ENCODE measurements at regions not wholly inside any gene's neighbourhood (a gene's known extent, or its start where the extent isn't known, plus 50 kb on each side); places are given as distances from the start of the nearest gene placed in this dataset.
"Not testable (repeated sequence)": the region's sequence is repeated elsewhere in the genome, so short reads cannot be mapped to it uniquely, and the experiment has no call there.

DNA sequence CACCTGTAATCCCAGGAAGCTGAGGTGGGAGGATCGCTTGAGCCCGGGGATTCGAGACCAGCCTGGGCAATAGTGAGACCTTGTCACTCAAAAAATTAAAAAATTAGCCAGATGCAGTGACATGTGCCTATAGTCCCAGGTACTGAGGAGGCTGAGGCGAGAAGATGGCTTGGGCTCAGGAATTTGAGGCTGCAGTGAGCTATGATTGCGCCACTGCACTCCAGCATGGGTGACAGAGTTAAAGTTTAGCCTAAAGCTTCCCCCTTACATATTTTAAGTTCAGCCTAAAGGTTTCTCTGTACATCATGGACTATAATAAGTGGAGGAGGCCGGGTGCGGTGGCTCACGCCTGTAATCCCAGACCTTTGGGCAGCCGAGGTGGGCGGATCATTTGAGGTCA is 70.1 kb downstream of the SPRING1 start:
- no peak overlapping the region for H3K27ac ChIP-seq (ENCODE audit: low read depth in 2 of 2, low read length in 1 of 2)
- peaks cover 0 to 1% of the 10 kb centered on the region in 2 donors for H3K4me1 ChIP-seq (ENCODE audit: control insufficient read depth in 2 of 2, insufficient read depth in 2 of 2, low read length in 1 of 2)
- no peaks in the 10 kb centered on the region for H3K36me3 ChIP-seq (ENCODE audit: control insufficient read depth in 2 of 2, insufficient read depth in 2 of 2, low read length in 1 of 2)
- 95 to 97% methylated on average over 10 of the region's 10 CpGs for WGBS, 2 donors
- H3K27me3 ChIP-seq (ENCODE audit: control insufficient read depth in 1 of 2, insufficient read depth in 2 of 2, low read length in 2 of 2): no peaks in the 10 kb centered on the region
- H3K4me3 ChIP-seq (ENCODE audit: low read depth in 1 of 2, low read length in 2 of 2): no peak overlapping the region
- H3K9me3 ChIP-seq (ENCODE audit: control insufficient read depth in 2 of 2, insufficient read depth in 1 of 2, low read depth in 1 of 2, low read length in 1 of 2): no peaks in the 10 kb centered on the region

DNA sequence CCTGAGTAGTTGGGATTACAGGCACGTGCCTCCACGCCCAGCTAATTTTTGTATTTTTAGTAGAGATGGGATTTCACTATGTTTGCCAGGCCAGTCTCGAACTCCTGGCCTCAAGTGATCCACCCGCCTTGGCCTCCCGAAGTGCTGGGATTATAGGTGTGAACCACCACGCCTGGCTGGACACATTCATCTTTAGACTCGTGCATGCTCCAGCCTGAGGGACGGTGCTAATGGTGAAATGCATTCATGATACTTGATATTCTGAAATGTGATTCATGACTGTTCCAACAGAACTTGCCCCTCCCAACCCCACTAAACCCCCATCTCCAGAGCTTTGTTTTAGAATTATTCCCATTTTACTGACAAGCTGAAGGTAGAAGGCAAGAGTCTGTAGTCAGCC is 71.0 kb downstream of the SPRING1 start:
- H3K9me3 ChIP-seq (ENCODE audit: control insufficient read depth in 2 of 2, insufficient read depth in 1 of 2, low read depth in 1 of 2, low read length in 1 of 2); H3K4me1 ChIP-seq (ENCODE audit: control insufficient read depth in 2 of 2, insufficient read depth in 2 of 2, low read length in 1 of 2); H3K27ac ChIP-seq (ENCODE audit: low read depth in 2 of 2, low read length in 1 of 2); H3K36me3 ChIP-seq (ENCODE audit: control insufficient read depth in 2 of 2, insufficient read depth in 2 of 2, low read length in 1 of 2); H3K27me3 ChIP-seq (ENCODE audit: control insufficient read depth in 1 of 2, insufficient read depth in 2 of 2, low read length in 2 of 2); H3K4me3 ChIP-seq (ENCODE audit: low read depth in 1 of 2, low read length in 2 of 2): not testable (repeated sequence)
- 79 to 81% methylated on average over 8 of the region's 8 CpGs for WGBS, 2 donors

DNA sequence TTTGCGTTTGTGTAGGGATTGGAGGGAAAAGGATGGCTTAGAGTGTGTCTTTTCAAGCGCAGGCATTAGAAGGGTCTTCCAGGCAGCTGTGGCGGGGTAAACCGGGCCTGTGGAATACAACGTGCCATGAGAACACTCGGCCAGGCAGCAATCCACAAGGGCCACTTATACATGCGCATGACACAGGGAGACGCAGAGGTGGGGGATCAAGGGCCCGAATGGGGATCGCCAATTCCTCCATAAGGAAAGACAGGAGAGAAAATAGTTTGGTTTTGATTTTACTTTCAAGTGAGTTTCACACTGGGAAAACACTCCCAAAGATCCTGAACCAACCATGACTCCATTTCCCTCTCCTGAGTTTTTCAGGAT is 71.6 kb downstream of the SPRING1 start:
- 78 to 96% methylated on average over 10 of the region's 10 CpGs for WGBS, 2 donors
- Histone ChIP-seq H3K36me3 (ENCODE audit: control insufficient read depth in 2 of 2, insufficient read depth in 2 of 2, low read length in 1 of 2) (no peaks in the 10 kb centered on the region), H3K27ac (ENCODE audit: low read depth in 2 of 2, low read length in 1 of 2) (no peak overlapping the region)

DNA sequence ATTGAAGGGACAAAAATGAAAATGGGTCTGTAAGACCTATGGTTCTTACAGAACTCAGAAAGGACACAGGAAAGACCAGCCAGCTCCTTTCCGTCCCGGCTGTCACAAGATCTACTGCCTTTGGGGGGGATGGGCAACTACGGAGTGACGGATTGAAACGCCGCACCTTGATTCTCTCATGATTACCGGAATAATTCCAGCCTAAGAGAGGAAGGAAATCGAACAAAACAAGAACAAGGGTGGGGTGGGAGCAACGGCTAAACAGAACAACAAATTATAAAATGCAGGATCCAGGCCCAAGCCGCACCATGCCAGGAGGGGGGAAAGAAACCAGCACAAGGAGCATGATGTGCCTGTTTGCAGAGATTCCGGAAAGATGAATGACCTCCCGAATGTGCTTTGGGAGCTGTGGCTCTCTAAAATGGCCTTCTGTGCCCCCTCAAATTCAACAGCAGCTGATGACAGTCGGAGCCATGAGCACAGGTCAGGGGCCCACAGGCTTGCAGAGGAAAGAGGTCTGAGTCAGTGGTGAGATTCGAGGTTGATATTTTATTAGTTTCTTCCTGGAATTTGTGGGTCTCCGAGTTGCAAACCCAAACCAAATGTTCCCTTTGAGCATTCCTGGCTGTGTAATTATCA is 72.1 kb downstream of the SPRING1 start:
- Histone ChIP-seq H3K27ac (ENCODE audit: low read depth in 2 of 2, low read length in 1 of 2) (no peak overlapping the region), H3K4me1 (ENCODE audit: control insufficient read depth in 2 of 2, insufficient read depth in 2 of 2, low read length in 1 of 2) (peaks cover 0 to 5% of the 10 kb centered on the region in 2 donors), H3K4me3 (ENCODE audit: low read depth in 1 of 2, low read length in 2 of 2) (no peak overlapping the region), H3K36me3 (ENCODE audit: control insufficient read depth in 2 of 2, insufficient read depth in 2 of 2, low read length in 1 of 2) (no peaks in the 10 kb centered on the region), H3K9me3 (ENCODE audit: control insufficient read depth in 2 of 2, insufficient read depth in 1 of 2, low read depth in 1 of 2, low read length in 1 of 2) (no peaks in the 10 kb centered on the region), H3K27me3 (ENCODE audit: control insufficient read depth in 1 of 2, insufficient read depth in 2 of 2, low read length in 2 of 2) (no peaks in the 10 kb centered on the region)
- 78 to 79% methylated on average over 15 of the region's 15 CpGs for WGBS, 2 donors

More for the DNA sequence above, 71.6 kb downstream of the SPRING1 start:
- Histone ChIP-seq H3K27me3 (ENCODE audit: control insufficient read depth in 1 of 2, insufficient read depth in 2 of 2, low read length in 2 of 2) (no peaks in the 10 kb centered on the region), H3K9me3 (ENCODE audit: control insufficient read depth in 2 of 2, insufficient read depth in 1 of 2, low read depth in 1 of 2, low read length in 1 of 2) (no peaks in the 10 kb centered on the region), H3K4me1 (ENCODE audit: control insufficient read depth in 2 of 2, insufficient read depth in 2 of 2, low read length in 1 of 2) (peaks cover 0 to 5% of the 10 kb centered on the region in 2 donors), H3K4me3 (ENCODE audit: low read depth in 1 of 2, low read length in 2 of 2) (no peak overlapping the region)

DNA sequence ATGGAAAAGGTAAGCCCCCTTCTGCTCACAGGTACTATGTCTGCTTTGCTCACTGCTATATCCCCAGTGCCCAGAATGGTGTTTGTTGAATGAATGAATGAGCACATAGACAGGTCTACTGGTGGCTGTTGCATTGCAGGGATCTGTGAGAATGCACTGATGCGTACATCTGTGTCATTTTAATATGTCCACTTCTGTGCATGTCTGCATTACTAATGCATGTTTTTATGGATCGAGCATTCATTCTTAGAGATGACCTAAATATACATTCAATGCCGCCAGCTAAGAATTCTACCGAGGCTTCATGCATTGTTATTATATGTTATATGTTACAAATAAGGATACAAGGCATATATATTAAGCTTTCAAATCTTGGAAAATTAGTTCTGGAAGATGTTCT is 73.8 kb downstream of the SPRING1 start:
- Histone ChIP-seq H3K36me3 (ENCODE audit: control insufficient read depth in 2 of 2, insufficient read depth in 2 of 2, low read length in 1 of 2) (no peaks in the 10 kb centered on the region), H3K27ac (ENCODE audit: low read depth in 2 of 2, low read length in 1 of 2) (no peak overlapping the region), H3K9me3 (ENCODE audit: control insufficient read depth in 2 of 2, insufficient read depth in 1 of 2, low read depth in 1 of 2, low read length in 1 of 2) (no peaks in the 10 kb centered on the region), H3K4me3 (ENCODE audit: low read depth in 1 of 2, low read length in 2 of 2) (no peak overlapping the region), H3K27me3 (ENCODE audit: control insufficient read depth in 1 of 2, insufficient read depth in 2 of 2, low read length in 2 of 2) (no peaks in the 10 kb centered on the region), H3K4me1 (ENCODE audit: control insufficient read depth in 2 of 2, insufficient read depth in 2 of 2, low read length in 1 of 2) (peaks cover 0 to 5% of the 10 kb centered on the region in 2 donors)
- WGBS, 2 donors: 82 to 90% methylated on average over 4 of the region's 4 CpGs

DNA sequence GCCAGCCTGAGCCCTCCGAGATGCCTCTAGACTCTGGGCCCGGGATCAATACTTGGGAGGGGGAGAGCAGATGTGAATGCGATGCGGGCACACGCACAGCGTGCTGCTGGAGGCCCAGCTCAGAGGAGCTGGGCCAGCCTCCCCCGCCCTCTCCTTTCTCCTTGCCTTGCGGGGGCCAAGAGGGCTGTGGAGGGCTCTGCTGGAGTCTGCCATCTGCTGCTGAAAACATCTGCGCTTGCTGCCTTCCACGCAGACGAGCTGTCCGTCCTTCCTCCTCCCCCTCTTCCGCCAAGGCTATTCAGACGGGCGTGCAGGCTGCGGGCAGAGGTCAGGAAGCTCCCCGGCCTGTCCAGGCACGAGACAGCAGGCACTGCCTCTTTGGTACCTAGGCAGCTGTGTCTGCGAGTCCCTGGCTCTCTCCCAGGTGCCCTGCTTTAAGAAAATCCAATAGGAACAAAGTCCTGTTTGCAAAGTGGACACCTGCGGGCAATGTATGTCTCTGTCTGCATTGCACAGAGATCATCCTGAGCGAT is 75.2 kb downstream of the SPRING1 start:
- H3K36me3 ChIP-seq (ENCODE audit: control insufficient read depth in 2 of 2, insufficient read depth in 2 of 2, low read length in 1 of 2): no peaks in the 10 kb centered on the region
- no peaks in the 10 kb centered on the region for H3K27me3 ChIP-seq (ENCODE audit: control insufficient read depth in 1 of 2, insufficient read depth in 2 of 2, low read length in 2 of 2)
- no peak overlapping the region for H3K4me3 ChIP-seq (ENCODE audit: low read depth in 1 of 2, low read length in 2 of 2)
- peaks cover 5 to 12% of the 10 kb centered on the region in 2 donors for H3K4me1 ChIP-seq (ENCODE audit: control insufficient read depth in 2 of 2, insufficient read depth in 2 of 2, low read length in 1 of 2)
- WGBS, 2 donors: 27 to 29% methylated on average over 21 of the region's 21 CpGs
- H3K9me3 ChIP-seq (ENCODE audit: control insufficient read depth in 2 of 2, insufficient read depth in 1 of 2, low read depth in 1 of 2, low read length in 1 of 2): no peaks in the 10 kb centered on the region
- no peak overlapping the region for H3K27ac ChIP-seq (ENCODE audit: low read depth in 2 of 2, low read length in 1 of 2)

DNA sequence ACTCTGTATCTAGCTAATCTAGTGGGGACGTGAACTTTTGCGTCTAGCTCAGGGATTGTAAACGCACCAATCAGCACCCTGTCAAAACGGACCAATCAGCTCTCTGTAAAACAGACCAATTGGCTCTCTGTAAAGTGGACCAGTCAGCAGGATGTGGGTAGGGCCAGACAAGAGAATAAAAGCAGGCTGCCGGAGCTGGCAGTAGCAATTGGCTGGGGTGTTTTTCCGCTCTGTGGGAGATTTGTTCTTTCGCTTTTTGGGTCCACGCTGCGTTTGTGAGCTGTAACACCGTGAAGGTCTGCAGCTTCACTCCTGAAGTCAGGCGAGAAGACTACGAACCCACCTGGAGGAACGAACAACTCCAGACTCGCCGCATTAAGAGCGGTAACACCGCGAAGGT is 76.5 kb downstream of the SPRING1 start:
- no peak overlapping the region for H3K4me3 ChIP-seq (ENCODE audit: low read depth in 1 of 2, low read length in 2 of 2)
- 97% methylated on average over 18 of the region's 18 CpGs for WGBS, 2 donors

DNA sequence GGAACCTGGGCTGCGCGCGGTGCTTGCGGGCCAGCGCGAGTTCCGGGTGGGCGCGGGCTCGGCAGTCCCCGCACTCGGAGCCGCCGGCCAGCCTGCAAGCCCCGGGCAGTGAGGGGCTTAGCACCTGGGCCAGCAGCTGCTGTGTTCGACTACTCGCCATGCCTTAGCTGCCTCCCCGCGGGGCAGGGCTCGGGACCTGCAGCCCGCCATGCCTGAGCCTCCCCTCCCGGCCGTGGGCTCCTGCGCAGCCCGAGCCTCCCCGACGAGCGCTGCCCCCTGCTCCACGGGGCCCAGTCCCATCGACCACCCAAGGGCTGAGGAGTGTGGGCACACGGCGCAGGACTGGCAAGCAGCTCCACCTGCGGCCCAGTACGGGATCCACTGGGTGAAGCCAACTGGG is 77.1 kb downstream of the SPRING1 start:
- not testable (repeated sequence) for H3K36me3 ChIP-seq (ENCODE audit: control insufficient read depth in 2 of 2, insufficient read depth in 2 of 2, low read length in 1 of 2); H3K4me3 ChIP-seq (ENCODE audit: low read depth in 1 of 2, low read length in 2 of 2); H3K27ac ChIP-seq (ENCODE audit: low read depth in 2 of 2, low read length in 1 of 2); H3K9me3 ChIP-seq (ENCODE audit: control insufficient read depth in 2 of 2, insufficient read depth in 1 of 2, low read depth in 1 of 2, low read length in 1 of 2); H3K27me3 ChIP-seq (ENCODE audit: control insufficient read depth in 1 of 2, insufficient read depth in 2 of 2, low read length in 2 of 2)
- WGBS, 2 donors: 94 to 99% methylated on average over 26 to 34 of the region's 34 CpGs
- peaks cover 5 to 12% of the 10 kb centered on the region in 2 donors for H3K4me1 ChIP-seq (ENCODE audit: control insufficient read depth in 2 of 2, insufficient read depth in 2 of 2, low read length in 1 of 2)

More for the DNA sequence above, 76.5 kb downstream of the SPRING1 start:
- H3K36me3 ChIP-seq (ENCODE audit: control insufficient read depth in 2 of 2, insufficient read depth in 2 of 2, low read length in 1 of 2): no peaks in the 10 kb centered on the region
- no peak overlapping the region for H3K27ac ChIP-seq (ENCODE audit: low read depth in 2 of 2, low read length in 1 of 2)
- no peaks in the 10 kb centered on the region for H3K27me3 ChIP-seq (ENCODE audit: control insufficient read depth in 1 of 2, insufficient read depth in 2 of 2, low read length in 2 of 2)
- peaks cover 5 to 12% of the 10 kb centered on the region in 2 donors for H3K4me1 ChIP-seq (ENCODE audit: control insufficient read depth in 2 of 2, insufficient read depth in 2 of 2, low read length in 1 of 2)
- H3K9me3 ChIP-seq (ENCODE audit: control insufficient read depth in 2 of 2, insufficient read depth in 1 of 2, low read depth in 1 of 2, low read length in 1 of 2): no peaks in the 10 kb centered on the region

DNA sequence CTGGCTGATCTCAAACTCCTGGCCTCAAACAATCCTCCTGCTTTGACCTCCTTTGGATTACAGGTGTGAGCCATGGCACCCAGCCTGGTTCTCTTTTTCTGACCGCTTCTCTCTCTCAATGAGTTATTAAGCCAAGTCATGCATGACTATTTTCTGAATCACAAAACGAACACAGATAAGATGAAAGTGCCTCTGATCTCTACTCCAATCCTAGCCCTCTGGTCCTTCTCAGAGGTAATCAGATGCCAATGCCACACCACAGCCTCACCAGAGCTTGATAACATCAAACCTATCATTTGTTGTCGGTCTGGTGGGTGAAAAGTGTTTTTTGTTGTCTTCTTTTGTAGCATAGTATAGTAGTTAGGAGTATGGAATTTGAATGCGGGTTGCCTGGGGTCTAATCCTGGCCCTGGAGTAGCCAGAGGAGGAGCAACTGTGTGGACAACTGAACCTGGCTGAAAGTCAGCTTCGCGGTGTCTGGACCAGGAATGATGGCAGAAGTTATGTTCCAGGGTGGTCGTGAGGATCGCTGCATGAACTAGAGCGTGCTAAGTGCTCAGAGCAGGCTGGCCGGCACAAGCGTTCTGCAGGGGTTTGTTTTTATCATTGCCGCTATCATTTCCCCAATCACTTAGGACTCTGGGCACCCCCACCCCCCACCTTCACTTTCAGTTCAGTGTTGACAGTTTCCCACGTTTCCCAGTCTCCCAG is 77.9 kb downstream of the SPRING1 start:
- H3K4me3 ChIP-seq (ENCODE audit: low read depth in 1 of 2, low read length in 2 of 2): no peak overlapping the region
- H3K27me3 ChIP-seq (ENCODE audit: control insufficient read depth in 1 of 2, insufficient read depth in 2 of 2, low read length in 2 of 2): no peaks in the 10 kb centered on the region
- no peaks in the 10 kb centered on the region for H3K9me3 ChIP-seq (ENCODE audit: control insufficient read depth in 2 of 2, insufficient read depth in 1 of 2, low read depth in 1 of 2, low read length in 1 of 2)
- 71 to 74% methylated on average over 13 of the region's 13 CpGs for WGBS, 2 donors
- no peaks in the 10 kb centered on the region for H3K36me3 ChIP-seq (ENCODE audit: control insufficient read depth in 2 of 2, insufficient read depth in 2 of 2, low read length in 1 of 2)
- peaks cover 5 to 12% of the 10 kb centered on the region in 2 donors for H3K4me1 ChIP-seq (ENCODE audit: control insufficient read depth in 2 of 2, insufficient read depth in 2 of 2, low read length in 1 of 2)
- H3K27ac ChIP-seq (ENCODE audit: low read depth in 2 of 2, low read length in 1 of 2): no peak overlapping the region
